ENCODE measurements at regions not wholly inside any gene's neighbourhood (a gene's known extent, or its start where the extent isn't known, plus 50 kb on each side); places are given as distances from the start of the nearest gene placed in this dataset.
"Not testable (repeated sequence)": the region's sequence is repeated elsewhere in the genome, so short reads cannot be mapped to it uniquely, and the experiment has no call there.

DNA sequence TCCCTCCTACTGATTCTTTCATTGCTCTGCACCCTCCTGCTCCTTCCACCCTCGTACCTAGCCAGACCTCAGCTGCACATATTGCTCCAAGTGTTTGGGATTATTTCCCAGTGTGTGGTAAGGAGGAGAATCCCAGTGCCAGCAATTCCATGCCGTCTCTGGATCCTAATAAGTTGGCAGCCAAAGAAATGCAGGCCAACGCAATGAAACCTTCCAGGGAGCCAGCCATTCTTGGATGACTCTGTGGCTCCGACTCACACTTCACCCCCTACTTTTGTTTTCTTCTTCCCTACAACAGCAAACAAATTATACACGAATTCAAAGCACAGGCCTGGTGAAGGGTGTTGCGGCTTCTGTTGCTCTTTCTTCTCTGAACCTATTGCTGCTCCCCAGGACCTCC lies 82.5 kb upstream of the SLC1A3 start:
- Mint-ChIP-seq H3K36me3 (no peaks in the 10 kb centered on the region), H3K27ac (no peak overlapping the region), H3K9me3 (peaks cover 0 to 4% of the 10 kb centered on the region in 2 donors)
- ATAC-seq (no peak), DNase-seq (ENCODE audit: low spot score in 2 of 2) (no peak)

DNA sequence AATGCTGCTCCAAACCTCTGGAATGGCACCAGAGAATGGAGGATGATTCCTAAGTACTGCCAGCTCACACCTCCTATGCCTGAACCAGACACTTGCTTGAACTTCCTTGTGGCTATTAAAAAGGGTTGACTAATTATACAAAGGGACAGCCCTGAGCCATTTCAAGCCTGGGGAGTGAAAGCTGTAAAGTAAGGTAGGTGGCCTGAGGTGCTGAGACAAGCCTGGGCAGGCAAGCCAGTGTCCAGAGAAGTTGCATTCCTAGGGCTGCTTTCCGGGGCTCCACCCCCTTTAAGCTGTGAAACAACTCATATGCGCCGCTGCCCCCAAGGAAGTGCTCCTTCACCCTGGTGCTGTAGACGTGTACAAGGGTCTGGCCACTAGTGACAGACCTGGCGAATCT lies 79.9 kb upstream of the SLC1A3 start:
- Mint-ChIP-seq H3K9me3 (no peaks in the 10 kb centered on the region), H3K27ac (no peak overlapping the region), H3K36me3 (no peaks in the 10 kb centered on the region)
- DNase-seq (ENCODE audit: low spot score in 2 of 2) (no peak), ATAC-seq (no peak)

DNA sequence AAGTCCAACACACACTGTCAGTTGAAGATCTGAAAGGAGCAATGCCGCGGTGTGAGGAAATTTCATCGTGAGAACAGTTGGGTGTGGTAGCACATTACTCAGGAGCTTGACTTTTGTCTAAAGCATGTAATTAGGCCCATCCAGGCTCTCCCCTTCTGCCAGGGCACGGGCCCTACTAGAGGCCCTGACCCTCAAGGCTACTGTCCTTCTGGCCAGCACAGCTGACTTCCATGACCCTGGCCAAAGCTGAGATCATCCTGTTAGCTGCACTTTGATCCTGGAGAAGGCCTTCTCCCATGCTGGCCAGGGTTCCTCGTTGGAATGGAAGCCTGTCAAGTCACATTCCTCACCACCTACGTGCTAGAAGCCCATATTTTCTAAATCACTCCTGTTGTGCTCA lies 77.8 kb upstream of the SLC1A3 start:
- H3K27ac Mint-ChIP-seq, result no peak overlapping the region

DNA sequence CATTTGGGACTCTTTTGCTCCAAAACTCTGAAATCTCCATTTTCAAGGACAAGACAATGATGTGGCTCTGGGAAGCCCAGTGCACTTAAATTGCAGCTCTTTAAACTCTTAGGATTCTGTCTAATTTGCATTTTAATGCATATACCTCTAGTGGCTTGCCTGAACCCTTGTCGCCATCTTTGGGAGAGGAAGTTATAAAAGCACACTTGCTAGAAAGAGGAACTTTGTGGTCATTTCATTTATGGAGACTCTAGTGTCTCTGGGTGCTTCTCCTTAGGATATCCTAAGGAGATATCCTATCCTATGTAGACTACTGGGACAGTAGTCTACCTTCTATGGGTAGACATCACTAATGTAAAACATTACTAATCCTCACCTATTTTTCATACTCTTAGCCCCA lies 77.3 kb upstream of the SLC1A3 start:
- no peaks in the 10 kb centered on the region for H3K9me3 Mint-ChIP-seq
- no peak overlapping the region for H3K27ac Mint-ChIP-seq
- DNase-seq (ENCODE audit: low spot score in 2 of 2) (no peak), ATAC-seq (no peak)
- no peaks in the 10 kb centered on the region for H3K36me3 Mint-ChIP-seq

More for the DNA sequence above, 77.8 kb upstream of the SLC1A3 start:
- ATAC-seq, result no peak
- Mint-ChIP-seq H3K9me3 (no peaks in the 10 kb centered on the region), H3K36me3 (no peaks in the 10 kb centered on the region)
- DNase-seq (ENCODE audit: low spot score in 2 of 2), result no peak

DNA sequence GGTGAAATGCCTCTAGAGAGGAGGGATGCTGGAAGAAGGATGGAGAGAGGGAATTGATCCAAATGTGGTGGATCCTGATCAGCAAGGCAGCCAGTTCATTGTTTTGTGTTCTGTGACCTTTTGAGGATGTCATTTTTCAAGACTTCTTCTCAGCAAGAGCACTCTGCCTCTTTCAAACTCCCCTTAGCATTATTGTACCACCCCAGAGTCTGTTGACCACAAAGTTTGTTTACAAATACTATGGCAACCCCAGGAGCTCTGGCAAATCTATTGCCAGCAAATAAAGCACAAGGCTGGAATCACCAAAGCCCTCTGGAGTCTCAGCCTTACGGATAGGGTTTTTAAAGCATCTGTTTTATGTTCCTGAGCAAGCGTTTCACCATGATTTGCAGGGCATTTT lies 76.2 kb upstream of the SLC1A3 start:
- no peaks in the 10 kb centered on the region for H3K9me3 Mint-ChIP-seq
- ATAC-seq (no peak), DNase-seq (ENCODE audit: low spot score in 2 of 2) (no peak)

DNA sequence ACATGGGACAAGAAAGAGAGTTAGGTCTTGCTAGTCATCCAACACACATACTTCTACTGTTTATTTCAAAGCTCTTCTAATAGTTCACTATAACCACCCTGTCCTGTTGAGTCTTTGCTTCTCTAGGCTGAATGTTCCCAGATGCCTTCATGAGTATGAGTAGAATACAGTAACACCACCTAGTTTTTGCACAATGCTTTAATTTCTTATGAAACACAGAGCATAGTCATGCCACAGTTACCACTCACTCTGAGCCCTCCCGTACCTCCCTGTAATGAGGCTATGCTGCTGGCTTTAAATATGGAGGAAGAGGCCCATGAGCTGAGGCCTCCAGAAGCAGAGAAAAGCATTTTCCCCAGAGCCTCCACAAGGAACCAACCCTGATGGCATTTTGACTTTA lies 75.0 kb upstream of the SLC1A3 start:
- no peak overlapping the region for H3K27ac Mint-ChIP-seq
- ATAC-seq (no peak), DNase-seq (ENCODE audit: low spot score in 2 of 2) (no peak)
- H3K9me3 Mint-ChIP-seq, result no peaks in the 10 kb centered on the region
- no peaks in the 10 kb centered on the region for H3K36me3 Mint-ChIP-seq

More for the DNA sequence above, 76.2 kb upstream of the SLC1A3 start:
- Mint-ChIP-seq H3K27ac (no peak overlapping the region), H3K36me3 (no peaks in the 10 kb centered on the region)

DNA sequence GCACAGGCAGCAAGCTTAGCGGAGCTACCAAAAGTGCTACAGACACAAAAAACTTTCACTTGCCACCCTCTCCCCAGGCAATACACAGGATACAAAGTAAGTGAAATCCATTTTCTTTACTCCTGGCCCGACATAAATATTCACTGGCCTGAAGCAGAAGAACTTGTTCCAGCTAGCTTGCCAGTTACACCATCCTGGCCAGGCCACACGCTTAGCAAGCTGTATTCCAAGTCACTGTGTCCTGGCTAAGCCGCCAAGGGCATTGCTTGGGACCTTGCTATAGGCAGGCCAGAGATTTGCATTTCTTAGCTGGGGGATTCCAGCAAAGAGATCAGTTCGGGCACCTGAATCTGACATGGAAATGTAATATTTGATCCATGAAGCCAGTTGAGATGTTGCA lies 71.0 kb upstream of the SLC1A3 start:
- no peak overlapping the region for H3K27ac Mint-ChIP-seq
- H3K9me3 Mint-ChIP-seq, result no peaks in the 10 kb centered on the region
- ATAC-seq (no peak), DNase-seq (ENCODE audit: low spot score in 2 of 2) (no peak)
- no peaks in the 10 kb centered on the region for H3K36me3 Mint-ChIP-seq

DNA sequence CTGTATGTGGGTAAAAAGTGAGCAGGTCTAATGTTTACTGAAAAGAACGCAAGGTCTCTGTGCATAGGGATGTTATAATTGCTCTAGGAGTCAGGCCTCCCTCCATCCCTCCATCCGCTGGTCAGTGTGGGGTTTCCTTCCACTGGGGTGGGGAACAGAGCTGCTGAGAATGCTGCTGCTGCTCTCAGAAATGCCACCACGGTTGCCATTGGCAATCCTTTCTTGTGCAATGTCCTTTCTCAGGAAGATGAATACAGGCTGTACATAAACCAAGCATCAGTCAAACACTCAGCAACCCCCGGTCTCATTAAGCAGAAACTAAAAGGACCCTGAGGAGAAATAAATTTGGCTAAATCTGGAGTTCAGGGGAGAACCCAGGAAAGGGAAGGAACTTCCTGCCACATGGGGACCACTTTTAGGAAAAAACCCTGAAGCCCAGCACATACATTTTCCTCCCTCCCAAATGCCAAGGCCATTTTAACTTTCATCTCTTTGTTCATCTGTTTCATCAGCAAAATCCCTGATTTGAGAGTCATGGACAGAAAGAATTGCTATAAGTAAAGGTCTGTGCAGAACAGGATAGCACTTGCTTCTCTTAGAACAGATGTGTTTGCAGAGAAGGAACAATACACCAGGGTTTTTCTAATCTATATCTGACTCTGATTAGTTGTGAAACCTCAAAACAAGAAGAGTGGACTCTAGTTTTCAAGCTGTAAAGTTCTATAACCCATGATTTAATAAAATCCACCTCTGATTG lies 70.4 kb upstream of the SLC1A3 start:
- ATAC-seq (no peak), DNase-seq (ENCODE audit: low spot score in 2 of 2) (no peak)
- Mint-ChIP-seq H3K9me3 (no peaks in the 10 kb centered on the region), H3K27ac (no peak overlapping the region), H3K36me3 (no peaks in the 10 kb centered on the region)

DNA sequence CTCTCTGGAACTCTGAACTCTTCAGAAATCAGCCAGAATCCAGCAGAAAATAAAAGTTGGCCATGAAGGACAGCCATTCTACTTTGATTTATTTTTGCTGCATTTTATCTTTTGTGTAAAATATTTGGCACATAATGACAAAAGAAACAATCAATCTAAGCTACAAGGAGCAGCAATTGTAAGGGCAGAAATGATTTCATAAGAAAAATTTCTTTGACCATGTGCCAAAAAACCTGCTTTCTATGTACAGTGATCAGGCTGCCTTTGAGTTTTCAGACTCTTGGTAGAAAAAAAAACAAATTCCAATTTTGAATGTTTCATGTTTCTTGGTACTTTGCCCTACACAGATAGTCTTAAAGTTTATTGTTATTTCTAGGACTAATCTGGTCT lies 69.8 kb upstream of the SLC1A3 start:
- H3K36me3 Mint-ChIP-seq, result no peaks in the 10 kb centered on the region
- DNase-seq (ENCODE audit: low spot score in 2 of 2) (no peak), ATAC-seq (no peak)
- no peaks in the 10 kb centered on the region for H3K9me3 Mint-ChIP-seq
- H3K27ac Mint-ChIP-seq, result no peak overlapping the region

DNA sequence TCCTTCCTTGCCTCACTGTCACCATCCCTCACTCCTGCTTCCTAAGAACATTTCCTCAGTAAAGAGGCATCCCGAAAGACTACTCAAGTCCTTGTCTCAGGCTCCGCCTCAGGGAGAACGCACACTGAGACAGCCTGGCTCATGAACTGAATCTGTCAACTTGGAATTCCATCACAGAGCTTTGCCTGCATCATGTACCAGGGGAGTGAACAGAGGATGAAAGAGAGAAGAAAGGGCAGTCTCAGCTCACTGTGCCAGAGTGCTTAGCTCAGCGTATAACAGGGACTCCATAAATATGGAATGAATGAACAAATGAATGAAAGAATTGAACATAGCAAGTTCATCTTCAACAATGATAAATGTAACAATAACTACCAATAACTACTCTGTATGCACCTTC lies 68.7 kb upstream of the SLC1A3 start:
- DNase-seq (ENCODE audit: low spot score in 2 of 2) (no peak), ATAC-seq (no peak)
- Mint-ChIP-seq H3K36me3 (no peaks in the 10 kb centered on the region), H3K9me3 (no peaks in the 10 kb centered on the region), H3K27ac (no peak overlapping the region)

DNA sequence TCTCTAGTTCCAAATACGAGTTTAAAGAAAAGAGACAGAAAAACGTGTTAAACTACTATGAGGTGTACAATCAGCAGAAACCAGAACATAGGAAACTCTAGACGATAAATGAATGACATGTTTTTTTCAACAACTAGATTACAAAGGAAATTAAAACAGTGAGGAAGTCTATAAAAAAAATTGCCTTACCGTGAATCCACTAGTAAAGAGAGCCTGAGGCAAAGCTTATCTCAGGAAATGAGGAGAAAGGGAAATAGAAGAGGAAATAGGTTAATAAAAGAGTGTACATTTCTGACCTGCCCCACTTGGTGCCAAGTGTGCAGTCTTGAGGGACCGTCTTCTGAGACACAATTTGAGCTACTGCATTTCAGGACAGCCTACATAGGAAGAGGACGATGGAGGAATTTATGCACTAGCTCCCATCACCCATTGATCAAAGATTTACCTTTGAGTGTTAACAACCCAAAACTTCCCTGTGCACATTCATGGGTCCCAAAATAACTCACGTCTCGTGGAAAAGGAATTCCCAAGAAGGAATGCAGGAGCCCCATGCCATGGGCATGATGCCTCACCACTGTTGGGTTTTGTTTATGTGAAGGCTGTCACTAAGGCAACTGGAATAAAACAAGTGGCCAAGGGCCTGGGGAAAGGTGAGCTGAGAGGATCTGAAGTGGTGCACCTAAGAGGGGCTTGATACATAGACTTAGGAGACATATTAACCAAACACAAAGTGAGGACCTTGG lies 53.6 kb upstream of the SLC1A3 start:
- no peak for DNase-seq (ENCODE audit: low spot score in 2 of 2)
- ATAC-seq, result no peak
- Mint-ChIP-seq H3K9me3 (peaks cover 0 to 7% of the 10 kb centered on the region in 2 donors), H3K27ac (no peak overlapping the region), H3K36me3 (no peaks in the 10 kb centered on the region)

DNA sequence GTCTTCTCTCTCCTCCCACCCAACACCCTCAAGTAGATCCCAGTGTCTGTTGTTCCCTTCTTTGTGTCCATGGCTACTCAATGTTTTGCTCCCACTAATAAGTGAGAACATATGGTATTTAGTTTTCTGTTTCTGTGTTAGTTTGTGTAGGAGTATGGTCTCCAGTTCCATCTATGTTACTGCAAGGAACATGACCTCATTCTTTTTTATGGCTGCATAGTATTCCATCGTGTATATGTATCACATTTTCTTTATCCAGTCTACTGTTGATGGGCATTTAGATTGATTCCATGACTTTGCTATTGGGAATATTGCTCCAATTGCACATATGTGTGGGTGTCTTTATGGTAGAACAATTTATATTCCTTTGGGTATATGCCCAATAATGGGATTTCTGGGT lies 51.4 kb upstream of the SLC1A3 start:
- not testable (repeated sequence) for DNase-seq (ENCODE audit: low spot score in 2 of 2); H3K9me3 Mint-ChIP-seq; ATAC-seq; H3K27ac Mint-ChIP-seq; H3K36me3 Mint-ChIP-seq

All from activated naive CD4-positive, alpha-beta T cell treated with anti-CD3 and anti-CD28 coated beads, Interleukin-2, amount 50 U/mL, for 72 hours (primary cell).